Iris pigment epithelial cell (primary cell): ENCODE measurements at regions not wholly inside any gene's neighbourhood (a gene's known extent, or its start where the extent isn't known, plus 50 kb on each side); places are given as distances from the start of the nearest gene placed in this dataset.
"Not testable (repeated sequence)": the region's sequence is repeated elsewhere in the genome, so short reads cannot be mapped to it uniquely, and the experiment has no call there.

Source experiments
- DNase-seq: peaks from one replicate; pipeline ENCODE4 v3.0.0-alpha.2; 2011; ENCODE audit warnings: low read depth

DNA sequence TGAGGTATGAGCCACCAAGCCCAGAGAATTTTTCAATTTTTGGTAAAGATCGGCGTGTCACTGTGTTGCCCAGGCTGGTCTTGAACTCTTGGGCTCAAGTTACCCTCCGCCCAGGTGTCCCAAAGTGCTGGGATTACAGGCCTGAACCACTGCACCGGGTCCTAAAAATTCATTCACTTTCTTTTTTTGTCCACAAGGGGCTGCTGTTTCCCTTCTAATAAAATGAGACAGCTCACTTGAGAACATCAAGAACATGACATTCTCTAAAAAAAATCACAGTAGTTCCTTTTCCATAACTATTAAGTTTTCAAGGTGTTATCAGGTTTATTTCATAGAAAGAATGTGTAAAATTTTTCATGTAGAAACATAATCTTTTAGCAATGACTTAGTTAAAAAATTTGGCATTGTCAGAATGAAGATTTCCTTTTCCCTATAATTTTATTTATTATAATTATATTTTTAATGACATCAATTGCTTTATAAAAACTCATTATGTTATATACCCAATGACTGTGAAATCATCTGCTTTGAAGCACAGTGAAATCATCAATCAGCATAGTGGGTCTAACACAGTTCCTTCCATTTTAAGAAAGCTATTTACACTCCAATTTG lies 1723.8 kb upstream of the DEFB115 start:
- peak; percentile 16 for DNase-seq

DNA sequence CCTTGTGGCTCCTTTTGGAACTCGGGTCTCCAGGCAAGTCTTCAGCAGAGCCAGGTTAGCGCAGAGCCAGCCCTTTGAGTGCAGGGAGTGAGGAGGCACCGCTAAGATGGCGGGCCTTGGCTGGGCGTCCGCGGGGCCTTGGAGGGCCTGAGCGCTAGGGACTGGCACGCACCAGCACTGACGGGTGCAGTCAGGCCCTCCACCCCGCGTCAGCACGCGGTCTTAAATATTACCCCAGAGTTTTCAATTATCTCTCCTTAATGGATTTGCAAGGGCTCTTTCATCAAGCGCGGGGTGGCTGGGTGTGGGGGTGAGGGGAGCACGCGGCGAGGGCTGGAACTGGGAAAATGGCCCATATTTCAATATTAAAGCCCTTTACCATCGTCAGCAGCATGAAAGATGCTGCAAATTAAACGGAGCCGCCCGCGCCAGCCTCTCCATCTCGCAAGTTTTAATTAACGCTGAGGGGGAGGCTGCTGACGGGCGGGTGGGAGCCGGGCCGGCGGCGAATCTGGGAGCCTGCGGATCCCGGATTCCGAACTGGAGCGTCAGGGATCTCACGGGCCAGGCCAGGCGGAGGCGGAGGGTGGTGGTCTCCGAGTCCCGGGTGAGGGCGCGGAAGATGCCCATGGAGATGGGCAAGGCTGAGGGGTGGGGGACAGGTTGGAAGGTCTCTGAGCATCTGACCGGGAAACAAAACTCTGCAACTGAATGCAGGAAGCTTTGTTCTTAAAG lies 1690.4 kb upstream of the DEFB115 start:
- not testable (repeated sequence) for DNase-seq

DNA sequence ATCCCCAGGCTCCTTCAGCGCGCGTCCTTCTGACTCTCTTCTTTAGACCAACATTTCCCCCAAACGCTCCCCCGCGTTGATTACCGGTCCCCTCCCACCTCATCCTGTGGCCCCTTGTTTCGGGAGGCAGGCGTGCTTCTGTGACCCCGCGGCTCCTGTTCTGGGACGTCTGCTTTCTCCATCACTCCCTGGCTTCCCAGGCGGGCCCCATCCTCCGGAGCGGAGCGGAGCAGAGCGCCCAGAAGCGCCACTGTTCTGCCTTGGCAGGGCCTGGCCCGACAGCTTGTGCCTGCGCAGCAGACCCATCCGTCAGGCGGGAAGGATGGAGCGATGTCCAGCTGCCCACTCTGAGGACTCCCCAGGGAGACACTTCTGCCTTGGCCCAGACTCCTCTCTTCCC lies 1689.8 kb upstream of the DEFB115 start:
- not testable (repeated sequence) for DNase-seq

DNA sequence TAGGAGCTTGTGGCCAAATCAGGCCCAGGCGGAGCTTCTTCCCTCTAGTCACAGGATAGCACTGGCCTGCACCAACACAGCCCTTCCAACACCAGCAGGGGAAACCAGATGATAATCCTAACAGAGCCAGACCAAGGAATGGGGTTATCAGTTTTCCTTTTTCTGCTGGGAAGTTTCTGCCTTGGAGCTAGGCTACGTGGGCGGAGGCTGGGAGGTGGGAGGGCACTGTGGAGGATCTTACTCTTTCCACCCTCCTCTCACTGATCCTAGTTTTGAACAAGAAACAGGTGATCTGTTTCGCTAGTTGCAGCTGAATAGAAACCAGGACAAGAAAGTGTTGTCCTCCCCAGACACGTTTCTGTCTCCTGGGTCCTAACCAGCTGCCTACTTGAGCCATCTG lies 1687.3 kb upstream of the DEFB115 start:
- not testable (repeated sequence) for DNase-seq

DNA sequence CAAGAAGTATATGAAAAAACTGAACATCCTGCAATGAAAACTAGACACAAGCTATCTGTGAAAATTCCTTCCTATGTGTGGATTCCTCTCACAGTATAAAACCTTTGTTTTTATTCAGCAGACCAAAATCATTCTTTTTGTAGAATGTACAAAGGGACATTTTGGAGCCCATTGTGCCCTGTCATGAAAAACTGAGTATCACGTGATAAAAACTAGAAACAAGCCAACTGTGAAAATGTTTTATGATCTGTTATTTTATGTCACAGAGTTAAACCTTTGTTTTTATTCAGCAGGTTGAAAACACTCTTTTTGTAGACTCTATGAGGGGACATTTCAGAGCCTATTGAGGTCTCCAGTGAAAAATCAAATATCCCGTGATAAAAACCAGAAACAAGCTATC lies 1667.9 kb upstream of the DEFB115 start:
- DNase-seq, result not testable (repeated sequence)

DNA sequence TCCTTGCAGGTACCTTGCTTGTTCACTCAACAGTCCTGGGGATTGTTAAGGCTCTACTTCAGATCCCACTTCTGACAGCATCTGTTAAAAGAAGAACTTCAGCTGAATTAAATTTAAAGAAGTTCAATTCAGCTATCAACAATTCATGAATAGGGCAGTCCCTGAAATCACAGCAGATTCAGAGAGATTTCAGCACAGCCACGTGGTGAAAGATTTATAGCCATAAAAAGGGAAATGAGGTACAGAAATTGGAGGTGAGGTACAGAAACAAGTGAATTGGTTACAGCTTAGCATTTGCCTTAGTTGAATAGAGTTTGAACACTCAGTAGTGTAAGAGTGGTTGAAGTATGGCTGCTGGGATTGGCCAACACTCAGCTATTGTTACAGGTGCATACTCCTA lies 1653.3 kb upstream of the DEFB115 start:
- DNase-seq, result not testable (repeated sequence)

DNA sequence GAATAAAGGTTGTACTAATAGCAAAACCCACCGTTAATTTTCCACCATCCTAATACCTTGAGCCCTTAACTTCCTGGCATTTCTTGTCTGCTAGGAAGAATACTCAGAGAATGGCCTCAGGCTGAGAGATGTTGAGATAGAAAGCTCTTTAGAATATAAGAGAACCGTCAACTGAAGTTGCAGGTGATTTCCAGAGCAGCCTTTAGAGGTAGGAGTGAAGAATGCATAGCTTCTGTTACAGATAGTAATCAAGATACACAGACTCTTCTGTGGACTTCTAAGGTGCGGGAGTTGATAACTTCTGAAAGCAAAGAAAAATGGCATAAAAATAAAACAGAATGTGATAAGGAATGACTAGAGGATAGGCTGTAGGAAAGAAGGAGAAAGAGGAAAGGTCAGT lies 1651.3 kb upstream of the DEFB115 start:
- not testable (repeated sequence) for DNase-seq

DNA sequence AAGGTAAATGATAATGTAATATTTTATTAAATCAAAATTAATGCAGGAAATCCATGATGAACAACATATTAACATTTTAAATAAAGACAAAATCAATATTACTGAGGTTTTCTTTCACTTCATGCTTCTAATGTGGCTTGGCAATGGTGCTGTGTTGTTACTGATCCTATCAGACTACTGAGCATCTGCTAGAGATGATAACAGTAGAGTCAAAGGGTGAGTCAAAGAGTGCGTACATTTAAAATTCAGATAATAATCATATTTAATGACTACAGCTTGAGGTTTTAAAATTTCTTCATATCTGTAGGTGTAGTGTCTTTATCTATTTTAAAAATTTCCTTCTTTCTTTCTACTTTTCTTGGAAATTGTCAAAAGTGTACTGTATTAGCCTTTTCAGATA lies 1628.1 kb upstream of the DEFB115 start:
- DNase-seq, result not testable (repeated sequence)
